HCT116 (cell line): ENCODE measurements at regions not wholly inside any gene's neighbourhood (a gene's known extent, or its start where the extent isn't known, plus 50 kb on each side); places are given as distances from the start of the nearest gene placed in this dataset.

ENCODE experiments used
- ATAC-seq: fragments of 200-7000 bp; cut with Tn5 transposase; 2 replicates; pipeline ENCODE4 v1.9.1; 2020; ENCODE audit warnings: mild to moderate bottlenecking, moderate library complexity
- BruUV-seq: library from RNA; stranded (reverse); fragments of 400-500 nt; replicated peaks from 2 replicates; lab custom pipeline; 2021; lab: Mats Ljungman, UMichigan
- CTCF ChIA-PET: fragments of 300-600 bp; sonication (Branson Sonifier 250); formaldehyde crosslinking; loops from one replicate; lab custom pipeline; 2021; ENCODE audit warnings: antibody characterized with exemption; lab: Charles Lee
- POLR2A ChIA-PET: fragments of 300-600, 350-600 bp; sonication (Branson Sonifier 250); formaldehyde crosslinking; loops from one replicate; lab custom pipeline; 2021; ENCODE audit warnings: antibody characterized with exemption; lab: Charles Lee
- RAD21 ChIA-PET, 2 experiments: fragments of 300-600 bp; sonication (Branson Sonifier 250); formaldehyde crosslinking; loops; one replicate each; lab custom pipeline; 2023; ENCODE audit warnings: low total read pairs in 2 of 2; ENCODE audit not compliant: uncharacterized antibody in 2 of 2, unreplicated experiment in 2 of 2, low non-redundant PET in 1 of 2; lab: Charles Lee
- DNase-seq: peaks from one replicate; pipeline ENCODE4 v3.0.0-alpha.2; 2010; ENCODE audit warnings: low read depth, low spot score
- H2AFZ ChIP-seq: fragments of 200-600 bp; shearing (Covaris generic), sonication (generic); 2 replicates; pipeline ENCODE4 v1.6.1; 2017; ENCODE audit warnings: low read depth, mixed run types, mixed read lengths, antibody characterized with exemption, low read length; ENCODE audit not compliant: poor library complexity, severe bottlenecking
- H3K27ac ChIP-seq: 2 replicates; pipeline ENCODE4 v1.5.1; 2012; ENCODE audit warnings: low read depth, low read length
- H3K27me3 ChIP-seq: fragments of 200-600 bp; sonication (generic); 2 replicates; pipeline ENCODE4 v1.6.1; 2016; ENCODE audit warnings: mixed run types, low read length, mixed read lengths; ENCODE audit not compliant: insufficient read depth
- H3K36me3 ChIP-seq, 2 experiments: fragments of 200-500 bp in 1 of 2; fragments of 200-600 bp in 1 of 2; sonication (Bioruptor generic) in 1 of 2; sonication (generic) in 1 of 2; 2 replicates each; pipeline versions ENCODE4 v1.5.1 to v1.6.1; 2014 to 2016; ENCODE audit warnings: low read length in 2 of 2, inconsistent platforms in 1 of 2, mixed read lengths in 1 of 2, mixed run types in 1 of 2; ENCODE audit not compliant: insufficient read depth in 2 of 2, control insufficient read depth in 1 of 2
- H3K4me1 ChIP-seq, 2 experiments: fragments of 200-600 bp in 1 of 2; sonication (generic) in 1 of 2; 2 replicates each; pipeline versions ENCODE4 v1.5.1 to v1.6.1; 2012 to 2017; ENCODE audit warnings: low read length in 2 of 2, inconsistent platforms in 1 of 2, mild to moderate bottlenecking in 1 of 2, mixed read lengths in 1 of 2, mixed run types in 1 of 2, moderate library complexity in 1 of 2; ENCODE audit not compliant: insufficient read depth in 2 of 2, control insufficient read depth in 1 of 2
- H3K4me2 ChIP-seq: fragments of 200-600 bp; sonication (generic); 2 replicates; pipeline ENCODE4 v1.6.1; 2017; ENCODE audit warnings: mixed run types, low read length, mixed read lengths
- H3K4me3 ChIP-seq, 2 experiments: fragments of 200-600 bp in 1 of 2; sonication (generic) in 1 of 2; replicated peaks in 1 of 2; 2 replicates each; pipeline ENCODE4 v1.5.1; 2011 to 2016; ENCODE audit warnings: low read length in 2 of 2, control low read depth in 1 of 2, low read depth in 1 of 2, mild to moderate bottlenecking in 1 of 2, mixed read lengths in 1 of 2, mixed run types in 1 of 2
- H3K79me2 ChIP-seq: fragments of 200-600 bp; sonication (generic); 2 replicates; pipeline ENCODE4 v1.6.1; 2017; ENCODE audit warnings: mild to moderate bottlenecking, mixed run types, low read length, moderate library complexity, mixed read lengths; ENCODE audit not compliant: insufficient read depth
- H3K9ac ChIP-seq: fragments of 200-600 bp; sonication (generic); 2 replicates; pipeline ENCODE4 v1.6.1; 2016; ENCODE audit warnings: low read length, mixed read lengths
- H3K9me2 ChIP-seq: fragments of 200-600 bp; sonication (generic), shearing (Covaris generic); 2 replicates; pipeline ENCODE4 v1.6.1; 2017; ENCODE audit warnings: mixed run types, mild to moderate bottlenecking, moderate library complexity; ENCODE audit not compliant: insufficient read depth
- H3K9me3 ChIP-seq, 2 experiments: fragments of 200-500 bp in 1 of 2; fragments of 200-600 bp in 1 of 2; sonication (Bioruptor generic) in 1 of 2; sonication (generic) in 1 of 2; 2 replicates each; pipeline ENCODE4 v1.6.1; 2014 to 2017; ENCODE audit warnings: low read length in 2 of 2, mixed read lengths in 2 of 2, inconsistent platforms in 1 of 2, low read depth in 1 of 2, mild to moderate bottlenecking in 1 of 2, mixed run types in 1 of 2, moderate library complexity in 1 of 2; ENCODE audit not compliant: control insufficient read depth in 1 of 2, insufficient read depth in 1 of 2
- H4K20me1 ChIP-seq: fragments of 200-600 bp; sonication (generic), shearing (Covaris generic); 2 replicates; pipeline ENCODE4 v1.6.1; 2017; ENCODE audit warnings: mixed run types, mild to moderate bottlenecking, moderate library complexity; ENCODE audit not compliant: insufficient read depth
- CEBPB ChIP-seq: IDR thresholded peaks from 2 replicates; pipeline ENCODE4 v1.6.1; 2012; ENCODE audit warnings: low read depth
- EZH2phosphoT487 ChIP-seq: fragments of 200-600 bp; IDR thresholded peaks from 2 replicates; pipeline ENCODE4 v1.6.1; 2018; ENCODE audit warnings: antibody characterized with exemption, borderline replicate concordance
- RAD21 ChIP-seq: IDR thresholded peaks from 2 replicates; pipeline ENCODE4 v1.6.1; 2012; ENCODE audit warnings: low read depth, mild to moderate bottlenecking
- SIN3A ChIP-seq: IDR thresholded peaks from 2 replicates; pipeline ENCODE4 v1.6.1; 2012; ENCODE audit warnings: low read depth
- intact Hi-C: fragments of 100-400 bp; cut with micrococcal nuclease; formaldehyde crosslinking; loops from 2 replicates; pipeline ENCODE4 v1.10.0; 2022
- TF ChIP-seq, protein P1 (sequence below): IDR thresholded peaks from 2 replicates; pipeline ENCODE4 v1.6.1; 2012; ENCODE audit warnings: low read depth

DNA sequence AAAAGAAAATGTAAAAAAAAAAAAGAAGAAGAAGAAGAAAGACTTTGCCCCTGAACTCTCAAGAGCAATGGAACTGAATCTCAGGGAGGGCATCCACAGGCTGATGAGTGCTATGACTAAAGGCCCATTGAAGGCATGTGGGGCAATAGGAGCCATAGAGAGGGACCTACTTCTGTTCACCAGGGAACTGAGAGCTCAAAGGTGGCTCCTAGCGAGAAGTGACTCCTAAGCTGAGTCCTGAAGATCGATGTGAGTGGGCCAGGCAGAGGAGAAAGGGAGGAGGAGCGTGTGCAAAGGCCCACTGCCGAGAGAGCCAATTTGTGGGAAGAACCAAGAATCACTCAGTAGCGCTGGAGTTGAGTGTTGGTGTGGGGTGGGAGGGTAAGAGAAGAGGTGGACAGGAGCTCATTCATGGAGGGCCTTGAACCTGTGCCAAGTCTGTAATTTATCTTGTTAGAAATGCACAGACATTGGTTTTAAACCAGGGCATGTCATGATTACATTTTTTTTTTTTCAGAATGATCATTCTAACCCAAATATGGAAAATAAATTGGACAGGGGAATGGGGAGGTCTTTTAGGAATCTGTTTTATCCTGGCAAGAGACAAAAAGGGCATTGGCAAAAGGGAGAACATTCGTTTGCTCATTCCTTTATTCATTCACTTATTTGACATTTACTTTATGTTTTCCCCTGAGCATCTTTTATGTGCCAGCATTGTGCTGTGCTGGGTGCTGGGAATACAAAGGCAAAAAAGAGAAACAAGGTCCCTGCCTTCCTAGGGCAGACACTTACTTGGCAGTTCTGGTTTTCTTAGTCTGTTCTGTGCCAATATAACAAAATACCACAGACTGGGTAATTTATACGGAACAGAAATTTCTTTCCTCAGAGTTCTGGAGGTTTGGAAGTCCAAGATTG is 67.4 kb upstream of the DSP start:
- CTCF ChIA-PET, result no interaction called here
- Histone ChIP-seq H3K79me2 (no peaks in the 10 kb centered on the region), H4K20me1 (no peaks in the 10 kb centered on the region), H3K4me1 (no peaks in the 10 kb centered on the region), H3K27ac (no peak overlapping the region), H2AFZ (no peak overlapping the region), H3K36me3 (no peaks in the 10 kb centered on the region), H3K4me2 (no peak overlapping the region), H3K9ac (no peak overlapping the region), H3K27me3 (no peaks in the 10 kb centered on the region; the same call in 1 of the 2 replicates), H3K4me3 (no peak overlapping the region), H3K9me2 (no peaks in the 10 kb centered on the region), H3K9me3 (no peaks in the 10 kb centered on the region)
- TF ChIP-seq, protein P1, sequence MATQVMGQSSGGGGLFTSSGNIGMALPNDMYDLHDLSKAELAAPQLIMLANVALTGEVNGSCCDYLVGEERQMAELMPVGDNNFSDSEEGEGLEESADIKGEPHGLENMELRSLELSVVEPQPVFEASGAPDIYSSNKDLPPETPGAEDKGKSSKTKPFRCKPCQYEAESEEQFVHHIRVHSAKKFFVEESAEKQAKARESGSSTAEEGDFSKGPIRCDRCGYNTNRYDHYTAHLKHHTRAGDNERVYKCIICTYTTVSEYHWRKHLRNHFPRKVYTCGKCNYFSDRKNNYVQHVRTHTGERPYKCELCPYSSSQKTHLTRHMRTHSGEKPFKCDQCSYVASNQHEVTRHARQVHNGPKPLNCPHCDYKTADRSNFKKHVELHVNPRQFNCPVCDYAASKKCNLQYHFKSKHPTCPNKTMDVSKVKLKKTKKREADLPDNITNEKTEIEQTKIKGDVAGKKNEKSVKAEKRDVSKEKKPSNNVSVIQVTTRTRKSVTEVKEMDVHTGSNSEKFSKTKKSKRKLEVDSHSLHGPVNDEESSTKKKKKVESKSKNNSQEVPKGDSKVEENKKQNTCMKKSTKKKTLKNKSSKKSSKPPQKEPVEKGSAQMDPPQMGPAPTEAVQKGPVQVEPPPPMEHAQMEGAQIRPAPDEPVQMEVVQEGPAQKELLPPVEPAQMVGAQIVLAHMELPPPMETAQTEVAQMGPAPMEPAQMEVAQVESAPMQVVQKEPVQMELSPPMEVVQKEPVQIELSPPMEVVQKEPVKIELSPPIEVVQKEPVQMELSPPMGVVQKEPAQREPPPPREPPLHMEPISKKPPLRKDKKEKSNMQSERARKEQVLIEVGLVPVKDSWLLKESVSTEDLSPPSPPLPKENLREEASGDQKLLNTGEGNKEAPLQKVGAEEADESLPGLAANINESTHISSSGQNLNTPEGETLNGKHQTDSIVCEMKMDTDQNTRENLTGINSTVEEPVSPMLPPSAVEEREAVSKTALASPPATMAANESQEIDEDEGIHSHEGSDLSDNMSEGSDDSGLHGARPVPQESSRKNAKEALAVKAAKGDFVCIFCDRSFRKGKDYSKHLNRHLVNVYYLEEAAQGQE, result no peak
- TF ChIP-seq CEBPB (no peak), SIN3A (no peak), RAD21 (no peak), EZH2phosphoT487 (no peak)
- intact Hi-C loops, result no loop called here
- POLR2A ChIA-PET, result no interaction called here
- no TSS peak for BruUV-seq
- no peak for ATAC-seq
- DNase-seq, result no peak
- RAD21 ChIA-PET, result no interaction called here
